HG02588 (cell line): ENCODE measurements at regions not wholly inside any gene's neighbourhood (a gene's known extent, or its start where the extent isn't known, plus 50 kb on each side); places are given as distances from the start of the nearest gene placed in this dataset.

Source experiments
- ATAC-seq: cut with Tn5 transposase; IDR thresholded peaks from one replicate; pipeline ENCODE4 v1.9.1; 2021; ENCODE audit warnings: mild to moderate bottlenecking, moderate library complexity; ENCODE audit not compliant: unreplicated experiment

DNA sequence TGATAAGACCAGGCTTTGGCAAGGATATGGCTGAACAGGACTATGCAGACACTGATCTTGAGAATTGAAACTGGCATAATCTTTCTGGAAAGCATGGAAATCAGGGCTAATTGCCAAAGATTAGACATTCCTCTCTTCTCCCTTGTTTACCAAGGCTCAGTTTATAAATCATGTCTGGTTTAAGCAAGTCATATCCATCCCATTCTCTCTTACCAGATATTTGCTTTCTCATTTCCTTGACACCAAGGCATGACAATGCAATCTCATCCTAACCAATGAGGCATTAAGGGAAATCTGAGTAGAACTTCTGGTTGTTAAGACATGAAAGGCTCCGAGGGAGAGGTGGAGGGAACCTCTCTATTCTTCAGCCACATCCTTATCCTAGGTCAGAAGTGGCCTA, 110.3 kb upstream of the CEP85L start:
- no peak for ATAC-seq

GRCh38 chr6:118758946-118759345, 107.6 kb upstream of the CEP85L start:
- no peak for ATAC-seq

DNA sequence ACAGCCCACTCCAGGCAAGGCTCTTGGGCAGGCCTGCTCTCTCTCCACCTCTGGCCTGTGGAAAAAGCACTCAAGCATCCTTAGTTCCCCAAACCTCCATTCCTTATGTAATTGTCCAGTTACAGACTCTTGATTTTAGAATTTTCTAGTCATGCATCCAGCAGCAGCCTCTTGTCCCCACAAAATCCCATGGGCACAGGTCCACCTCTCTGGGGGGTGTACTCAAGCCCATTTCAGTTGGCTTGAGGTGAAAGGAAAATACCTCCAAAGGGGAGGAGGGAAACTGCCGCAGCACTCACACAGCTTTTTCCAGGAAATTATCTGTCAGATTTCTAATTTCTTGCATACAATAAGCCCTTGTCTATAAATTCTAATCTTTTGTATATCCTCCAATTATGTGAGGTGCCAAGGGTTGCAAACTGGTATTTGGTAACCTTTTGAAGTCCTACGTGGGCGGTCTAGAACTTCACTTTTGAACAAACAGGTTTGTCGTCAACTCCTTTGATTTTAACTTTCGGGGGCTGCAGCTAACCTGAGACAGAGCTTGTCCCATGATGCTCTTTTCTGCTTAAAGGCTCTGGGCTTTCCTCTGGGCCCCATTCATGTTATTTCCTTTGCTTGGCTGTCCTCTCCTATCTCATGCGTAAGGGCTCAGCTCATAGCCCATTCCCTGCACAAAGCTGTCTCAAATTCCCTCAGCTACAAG, 104.7 kb upstream of the CEP85L start:
- no peak for ATAC-seq

GRCh38 chr6:118752803-118753202, 101.4 kb upstream of the CEP85L start:
- no peak for ATAC-seq

DNA sequence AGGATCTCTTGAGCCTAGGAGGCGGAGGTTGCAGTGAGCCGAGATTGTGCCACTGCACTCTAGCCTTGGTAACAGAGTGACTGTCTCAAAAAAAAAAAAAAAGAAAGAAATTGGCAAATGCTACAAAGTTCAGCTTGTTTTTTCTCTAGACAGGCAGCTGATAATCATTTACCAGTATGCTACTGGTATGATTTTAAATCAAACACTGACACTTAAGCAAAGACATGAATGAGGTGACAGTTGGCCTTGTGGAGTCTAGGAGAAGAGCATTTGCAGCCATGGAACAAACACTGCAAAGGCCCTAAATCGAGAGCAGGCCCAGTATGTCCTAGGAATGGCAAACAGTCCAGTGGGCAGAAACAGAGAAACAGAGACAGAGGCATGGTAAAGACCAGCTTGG, 99.7 kb upstream of the CEP85L start:
- no peak for ATAC-seq

DNA sequence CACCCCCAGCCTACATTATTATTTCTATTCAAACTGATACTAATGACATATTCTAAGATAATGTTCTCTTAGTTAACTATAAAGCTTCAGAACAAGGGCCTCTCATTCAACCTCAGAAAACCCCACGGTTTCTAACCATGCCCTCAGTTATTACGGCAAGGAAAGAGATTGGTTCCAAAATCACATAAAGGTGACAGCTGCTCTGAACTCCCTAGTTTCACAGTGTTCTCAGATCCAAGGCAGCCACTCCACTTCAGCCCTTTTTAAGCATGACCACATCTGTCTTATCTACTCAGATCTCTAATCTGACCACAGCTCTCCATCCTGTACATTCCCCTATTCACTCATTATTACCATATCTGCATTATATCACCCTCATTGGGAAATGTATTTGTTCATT, 98.8 kb upstream of the CEP85L start:
- no peak for ATAC-seq

DNA sequence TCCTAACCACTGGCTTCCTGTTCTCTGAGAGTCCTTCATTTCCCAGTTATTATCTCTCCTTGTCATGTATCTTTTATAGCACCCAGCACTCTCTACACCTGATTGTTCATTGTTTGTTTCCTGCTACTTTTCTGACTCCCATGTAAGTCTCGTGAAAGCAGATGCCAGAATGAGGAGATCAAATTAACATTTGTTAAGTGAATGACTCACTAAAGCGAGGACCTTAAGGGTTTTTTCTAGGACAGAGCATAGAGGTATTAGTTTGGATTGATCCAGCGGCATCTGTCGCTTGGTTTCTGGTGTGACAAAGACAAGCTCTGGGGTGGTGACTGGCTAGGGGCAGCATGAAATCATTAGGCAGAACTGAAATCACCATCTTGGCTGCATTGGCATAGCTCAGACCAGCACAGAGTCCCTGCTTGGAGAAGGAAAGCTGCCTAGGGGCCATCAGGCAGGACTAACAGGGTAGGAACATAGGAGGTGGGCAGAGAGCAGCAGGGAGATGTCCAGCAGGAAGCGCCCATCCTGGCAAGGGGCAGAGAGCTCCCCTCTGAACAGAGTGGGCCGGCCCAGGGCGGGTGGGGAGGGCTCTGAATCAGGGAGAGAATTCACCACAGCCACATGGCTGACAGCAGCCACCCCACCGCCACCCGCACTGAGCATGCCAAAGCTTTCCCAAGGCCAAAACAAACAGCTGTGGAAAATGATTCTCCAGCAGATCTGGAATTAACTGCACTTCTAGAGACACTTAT, 97.1 kb upstream of the CEP85L start:
- ATAC-seq = no peak

DNA sequence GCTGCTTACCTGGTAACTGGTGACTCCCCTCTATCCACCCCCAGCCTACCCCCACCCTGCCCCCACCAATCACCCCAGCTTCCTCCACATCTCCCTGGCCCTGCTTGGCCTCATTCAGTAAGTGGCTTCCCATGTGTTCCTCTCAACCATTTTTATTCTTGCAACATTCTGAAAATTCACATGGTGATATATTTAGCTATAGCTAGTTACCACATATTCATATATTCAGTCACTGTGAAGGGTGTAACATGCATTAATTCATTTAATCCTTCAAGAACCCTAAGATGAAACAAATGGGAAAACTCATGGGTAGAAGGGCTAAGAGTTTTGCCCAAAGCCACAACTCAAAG, 95.4 kb upstream of the CEP85L start:
- no peak for ATAC-seq

DNA sequence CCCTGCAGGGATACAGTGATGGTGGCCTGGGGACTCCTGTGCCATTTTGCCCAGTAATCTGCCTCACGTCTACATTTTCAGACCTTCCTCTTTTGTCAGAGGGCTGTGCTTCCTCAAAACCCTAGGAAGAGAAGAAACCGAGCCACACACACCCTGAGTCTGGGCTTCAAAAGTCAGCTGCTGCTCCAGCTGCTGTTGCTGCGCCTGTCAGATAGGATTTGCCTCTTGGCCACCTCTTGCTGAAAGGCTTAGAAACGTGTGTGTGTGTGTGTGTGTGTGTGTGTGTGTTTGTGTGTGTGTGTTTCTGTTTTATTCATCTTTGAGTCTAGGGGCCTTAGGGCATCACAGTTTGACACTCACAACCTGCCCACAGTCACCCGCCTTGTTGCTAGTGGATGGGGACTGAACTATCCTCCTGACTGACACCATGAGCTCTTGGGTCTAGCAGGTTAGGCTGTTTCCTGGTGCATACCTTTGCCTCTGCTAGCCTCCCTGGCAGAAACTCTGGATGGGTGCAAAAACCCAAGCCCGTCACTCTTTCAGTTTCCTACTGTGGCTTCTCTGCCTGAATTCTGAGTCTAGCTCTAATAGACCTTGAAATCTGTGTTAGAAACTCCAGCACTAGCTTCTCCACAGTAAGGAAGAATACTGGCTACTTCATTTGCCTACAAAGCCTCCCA, 94.9 kb upstream of the CEP85L start:
- ATAC-seq = no peak

DNA sequence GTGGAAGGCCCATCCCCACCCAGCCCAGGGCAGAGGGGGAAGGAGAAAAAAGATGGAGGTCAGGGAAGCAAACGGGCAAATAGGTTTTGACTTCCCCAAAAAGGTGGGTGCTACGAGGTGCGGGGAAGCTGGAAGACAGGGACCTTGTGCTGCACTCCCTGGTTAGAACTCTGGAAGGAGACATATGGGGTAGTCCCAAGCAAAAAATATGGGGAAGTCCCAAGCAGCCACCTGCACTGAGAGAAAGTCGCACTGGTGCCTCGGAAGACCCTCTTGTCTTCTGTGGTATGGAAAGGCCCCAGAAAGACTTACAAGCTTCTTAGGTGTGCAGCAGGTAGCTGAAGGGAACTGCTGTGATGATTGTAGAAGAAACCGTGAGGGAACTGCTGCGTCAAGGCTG, 93.8 kb upstream of the CEP85L start:
- no peak for ATAC-seq

DNA sequence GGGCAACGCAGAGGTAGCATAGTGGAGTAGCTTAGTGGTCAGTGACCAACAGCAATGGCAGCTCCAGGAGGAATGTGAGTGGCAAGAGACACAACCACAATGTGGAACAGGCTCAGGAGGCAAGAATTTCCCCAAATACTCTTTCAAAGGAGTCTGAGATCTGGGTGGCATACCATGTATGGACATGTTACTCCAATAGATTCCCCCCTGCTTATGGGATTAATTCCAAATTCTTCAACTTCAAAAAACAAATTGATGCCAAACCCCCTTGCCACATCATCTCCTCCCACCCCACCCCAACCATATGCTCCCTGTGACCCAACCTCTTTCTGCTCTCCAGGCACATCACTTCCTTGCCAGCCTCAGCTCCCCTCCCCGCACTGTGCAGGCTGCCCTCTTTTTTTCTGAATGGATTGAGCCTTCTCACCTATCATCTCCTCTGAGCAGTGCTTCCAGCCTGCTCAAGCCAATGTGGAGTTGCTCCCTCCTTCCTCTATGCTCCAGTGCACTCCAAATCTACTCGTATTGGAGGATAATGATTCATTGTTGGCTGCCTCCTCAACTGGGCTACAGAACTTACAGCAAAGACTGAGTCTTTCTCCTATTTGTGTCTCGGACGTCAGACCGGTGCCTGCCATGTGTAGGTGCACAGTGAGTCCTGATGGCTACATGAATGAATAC, 93.0 kb upstream of the CEP85L start:
- ATAC-seq = no peak

GRCh38 chr6:118743746-118744145, 92.4 kb upstream of the CEP85L start:
- no peak for ATAC-seq

DNA sequence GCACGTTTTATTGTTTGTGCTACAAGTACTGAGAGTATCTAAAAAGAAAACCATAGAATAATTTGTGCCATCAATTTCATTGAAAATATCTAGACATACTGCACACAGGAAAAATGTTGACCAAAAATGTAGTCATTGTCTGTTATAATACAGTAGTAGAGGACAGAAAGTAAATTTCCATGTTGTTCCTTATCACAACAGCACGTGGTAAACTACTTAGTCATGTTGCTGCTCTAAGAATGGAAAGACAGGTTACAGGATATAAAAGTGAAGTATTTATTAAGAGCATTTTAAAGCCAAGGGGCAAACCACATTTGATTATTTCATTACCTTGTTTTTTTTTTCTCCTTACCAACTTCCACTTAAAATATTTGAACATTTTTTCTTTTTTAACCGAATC, 89.0 kb upstream of the CEP85L start:
- no peak for ATAC-seq

DNA sequence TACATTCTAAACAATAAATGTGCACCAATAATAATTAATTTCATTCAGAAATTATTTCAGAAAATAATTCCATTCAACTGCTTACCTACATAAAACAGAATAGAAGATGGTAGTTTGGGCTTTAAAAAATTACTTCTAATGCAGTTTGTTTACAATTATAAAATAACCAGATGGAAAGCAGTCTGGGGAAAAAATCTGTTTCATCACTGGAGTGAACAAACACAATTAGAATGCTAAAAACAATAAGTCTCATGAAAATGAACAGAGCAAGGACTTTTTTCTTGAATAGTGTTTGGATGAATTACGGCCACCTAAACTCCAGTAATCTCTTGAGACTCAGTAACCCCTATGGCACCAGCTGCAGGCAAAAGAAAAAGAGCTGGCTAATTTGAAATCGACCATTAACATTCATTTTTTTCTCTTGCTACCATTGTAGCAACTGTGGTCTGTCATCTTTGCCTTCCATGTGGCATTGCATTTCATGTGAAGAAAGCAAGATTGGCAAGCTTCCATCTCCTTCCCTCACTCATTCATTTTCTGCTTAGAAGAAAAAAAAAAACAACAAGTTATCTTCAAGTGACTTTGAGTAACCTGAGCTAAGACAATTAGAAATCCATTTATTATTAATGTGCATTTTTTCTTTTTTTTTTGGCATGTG, 88.4 kb upstream of the CEP85L start:
- ATAC-seq = no peak

GRCh38 chr6:118736440-118736839, 85.0 kb upstream of the CEP85L start:
- no peak for ATAC-seq

DNA sequence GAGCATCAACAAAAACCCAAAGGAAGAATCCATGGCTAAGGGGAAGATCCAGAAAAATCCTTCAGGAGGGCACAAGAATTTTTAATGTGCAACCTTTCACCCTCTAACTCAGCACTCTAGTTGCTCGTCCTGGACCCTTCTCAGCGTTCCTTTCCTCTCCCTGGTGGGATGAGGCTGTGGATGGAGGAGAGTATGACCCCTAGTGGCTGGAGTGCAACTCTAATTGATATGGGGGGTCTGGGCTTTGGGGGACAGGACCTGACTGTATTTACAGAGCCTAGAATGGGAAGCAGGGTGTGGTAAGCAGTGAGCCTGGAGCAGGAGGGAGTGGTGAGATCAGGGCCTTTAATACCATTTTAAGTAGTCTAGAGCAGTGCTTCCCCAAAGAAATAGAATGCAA, 83.9 kb upstream of the CEP85L start:
- ATAC-seq = no peak

DNA sequence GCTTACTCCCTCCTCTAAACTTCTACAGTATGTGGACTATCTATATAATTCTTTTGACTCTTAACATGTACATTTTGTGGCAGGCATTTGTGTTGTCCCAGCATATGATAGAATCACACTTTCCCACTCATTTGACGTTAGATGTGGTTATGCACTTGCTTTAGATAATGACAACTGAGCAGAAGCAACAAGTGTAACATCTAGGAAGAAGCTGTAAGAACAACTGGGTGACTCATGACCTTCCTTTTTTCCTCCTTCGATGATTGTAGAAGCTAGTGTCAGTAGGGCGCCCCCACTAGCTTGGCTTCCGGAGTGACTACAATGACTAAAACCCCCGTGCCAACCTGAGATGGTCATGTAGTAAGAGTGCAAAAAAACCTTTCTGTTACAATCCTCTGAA, 74.6 kb upstream of the CEP85L start:
- no peak for ATAC-seq

GRCh38 chr6:118724211-118724610, 72.8 kb upstream of the CEP85L start:
- peak; percentile 81 for ATAC-seq

DNA sequence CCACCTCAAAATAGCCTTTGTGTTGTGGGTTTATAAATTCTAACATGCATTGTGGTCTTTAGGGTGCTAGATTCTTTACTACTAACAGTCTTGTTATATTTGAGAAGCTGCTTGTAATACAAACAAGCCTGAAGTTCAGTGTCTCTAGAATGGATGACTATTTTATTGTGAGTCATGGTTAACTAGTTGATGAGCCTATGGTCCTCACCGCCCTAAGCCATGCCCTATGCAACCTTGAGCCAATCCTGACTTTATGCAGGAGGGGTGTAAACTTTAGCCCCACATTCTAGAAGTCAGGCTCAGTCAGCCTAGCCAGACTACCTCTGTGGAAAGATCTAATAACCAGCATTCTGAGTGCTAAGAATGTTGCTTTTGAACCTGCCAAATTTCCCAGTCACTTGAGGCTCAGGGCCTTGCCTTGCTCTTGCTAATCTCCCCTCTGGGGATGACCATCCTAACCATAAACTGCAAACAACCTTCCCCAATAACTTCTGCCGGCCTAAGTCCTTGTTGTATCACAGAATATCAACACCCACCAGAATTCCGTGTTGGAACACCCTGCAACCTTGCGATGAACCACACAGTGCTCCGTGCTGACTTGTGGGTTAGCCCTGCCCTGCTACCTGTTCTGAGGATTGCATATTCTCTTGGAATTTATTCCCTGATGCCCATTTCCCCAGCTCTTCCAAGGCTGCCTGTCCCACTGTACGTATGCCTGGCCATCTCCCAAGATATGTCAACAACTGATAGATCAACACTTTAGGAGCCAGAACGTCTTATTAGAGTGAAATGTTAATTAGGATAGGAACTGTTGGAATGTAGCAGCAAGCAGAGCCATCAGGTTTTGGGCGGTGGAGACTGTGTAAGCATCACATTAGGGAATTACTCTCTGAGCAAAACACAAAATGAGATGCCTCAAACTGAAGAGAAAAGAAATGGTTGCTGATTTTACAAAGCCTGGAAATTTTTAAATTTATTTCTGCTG, 71.7 kb upstream of the CEP85L start:
- ATAC-seq = no peak

GRCh38 chr6:118720125-118720473, 68.7 kb upstream of the CEP85L start:
- ATAC-seq = no peak
